Gastroesophageal sphincter (tissue), 4 donors: ENCODE measurements at regions not wholly inside any gene's neighbourhood (a gene's known extent, or its start where the extent isn't known, plus 50 kb on each side); places are given as distances from the start of the nearest gene placed in this dataset.

Source experiments
- ATAC-seq: fragments of 150-250 bp; one replicate; pipeline ENCODE4 v1.9.1; 2016; ENCODE audit warnings: mild to moderate bottlenecking, moderate library complexity
- H3K27ac ChIP-seq, 4 donors: fragments of 200-600 bp; sonication (generic) in 3 of 4; 1 replicate in 3 of 4; 2 replicates in 1 of 4; pipeline ENCODE4 v1.5.1; 2016 to 2019
- H3K27me3 ChIP-seq: fragments of 200-600 bp; sonication (generic); one replicate; pipeline ENCODE4 v1.5.1; 2019
- H3K36me3 ChIP-seq, 2 donors: fragments of 200-600 bp; sonication (generic); one replicate each; pipeline ENCODE4 v1.5.1; 2019; ENCODE audit warnings: control low read depth in 1 of 2
- H3K4me1 ChIP-seq, 3 donors: fragments of 200-600 bp; sonication (generic); 1 replicate in 2 of 3; 2 replicates in 1 of 3; pipeline ENCODE4 v1.5.1; 2016 to 2019; ENCODE audit warnings: control low read depth in 2 of 3
- H3K4me3 ChIP-seq, 2 donors: fragments of 200-600 bp; sonication (generic); one replicate each; pipeline ENCODE4 v1.5.1; 2019; ENCODE audit warnings: mild to moderate bottlenecking in 1 of 2, moderate library complexity in 1 of 2
- H3K9me3 ChIP-seq, 3 donors: fragments of 200-600 bp; sonication (generic); one replicate each; pipeline ENCODE4 v1.5.1; 2017 to 2019; ENCODE audit warnings: control low read depth in 2 of 3
- CTCF ChIP-seq, 4 experiments: fragments of 200-600 bp in 2 of 4; fragments of 450-650 bp in 2 of 4; sonication (generic) in 1 of 4; IDR thresholded peaks; one replicate each; pipeline ENCODE4 v1.5.1; 2017 to 2019; ENCODE audit warnings: antibody characterized with exemption in 4 of 4, mild to moderate bottlenecking in 2 of 4, moderate library complexity in 2 of 4
- EP300 ChIP-seq: sonication (generic); formaldehyde crosslinking; IDR thresholded peaks from one replicate; pipeline ENCODE4 v1.6.1; 2017; ENCODE audit warnings: antibody characterized with exemption, mild to moderate bottlenecking
- POLR2A ChIP-seq, 2 donors: fragments of 450-650 bp; IDR thresholded peaks; one replicate each; pipeline ENCODE4 v1.6.1; 2017; ENCODE audit warnings: antibody characterized with exemption in 2 of 2, mild to moderate bottlenecking in 2 of 2, moderate library complexity in 1 of 2
- POLR2AphosphoS5 ChIP-seq: sonication (generic); formaldehyde crosslinking; IDR thresholded peaks from one replicate; pipeline ENCODE4 v1.6.1; 2017; ENCODE audit warnings: antibody characterized with exemption
- WGBS, 2 donors: methylation state at CpG; one replicate each; pipeline ENCODE4 v1.1.5; 2018; ENCODE audit warnings: low coverage in 1 of 2; 5-methylcytosine and 5-hydroxymethylcytosine counted together

GRCh38 chr1:222028116-222028515 is 286.2 kb upstream of the DUSP10 start:
- Histone ChIP-seq H3K27ac (no peak overlapping the region), H3K9me3 (no peaks in the 10 kb centered on the region), H3K4me3 (no peak overlapping the region), H3K27me3 (no peaks in the 10 kb centered on the region), H3K4me1 (peaks cover 0 to 5% (median 0%) of the 10 kb centered on the region in 3 donors), H3K36me3 (no peaks in the 10 kb centered on the region)
- ATAC-seq, result no peak
- no peak for TF ChIP-seq EP300
- no peak for TF ChIP-seq POLR2AphosphoS5
- no peak for TF ChIP-seq POLR2A (IDR thresholded peaks at IDR 0.05)
- no peak for TF ChIP-seq CTCF (IDR thresholded peaks at IDR 0.05)
- 75 to 77% methylated on average over 1 to 2 of the region's 3 CpGs for WGBS, 2 donors

GRCh38 chr1:222026280-222026679 is 284.4 kb upstream of the DUSP10 start:
- TF ChIP-seq POLR2A (IDR thresholded peaks at IDR 0.05) (no peak), POLR2AphosphoS5 (no peak), EP300 (no peak), CTCF (IDR thresholded peaks at IDR 0.05) (no peak)
- peaks cover 0 to 2% (median 0%) of the 10 kb centered on the region in 3 donors for H3K4me1 ChIP-seq
- WGBS, 2 donors, result 89% methylated on average over 6 to 7 of the region's 7 CpGs
- ATAC-seq, result no peak
- no peaks in the 10 kb centered on the region for H3K36me3 ChIP-seq
- H3K9me3 ChIP-seq, result no peaks in the 10 kb centered on the region
- H3K4me3 ChIP-seq, result no peak overlapping the region
- H3K27ac ChIP-seq, result no peak overlapping the region
- H3K27me3 ChIP-seq, result no peaks in the 10 kb centered on the region

- no peaks in the 10 kb centered on the region for H3K27me3 ChIP-seq
- whole genome bisulfite sequencing, 2 donors, result 77 to 89% methylated on average over 5 of the region's 5 CpGs
- no peak for ATAC-seq
Observed at GRCh38 chr1:222023025-222023424, 281.1 kb upstream of the DUSP10 start.

GRCh38 chr1:222021129-222021528 is 279.2 kb upstream of the DUSP10 start:
- 53% methylated on average over 5 of the region's 5 CpGs; no CpG with 5 or more reads in 1 of the 2 donors for WGBS, 2 donors

More at GRCh38 chr1:222023025-222023424, 281.1 kb upstream of the DUSP10 start:
- H3K9me3 ChIP-seq, result no peaks in the 10 kb centered on the region
- no peak for TF ChIP-seq EP300
- no peak for TF ChIP-seq POLR2A (IDR thresholded peaks at IDR 0.05)
- TF ChIP-seq POLR2AphosphoS5, result no peak
- TF ChIP-seq CTCF (IDR thresholded peaks at IDR 0.05), result no peak
- H3K36me3 ChIP-seq, result no peaks in the 10 kb centered on the region
- H3K4me1 ChIP-seq, result no peaks in the 10 kb centered on the region
- no peak overlapping the region for H3K4me3 ChIP-seq
- no peak overlapping the region for H3K27ac ChIP-seq

More at GRCh38 chr1:222021129-222021528, 279.2 kb upstream of the DUSP10 start:
- H3K9me3 ChIP-seq, result no peaks in the 10 kb centered on the region
- no peaks in the 10 kb centered on the region for H3K27me3 ChIP-seq
- H3K4me3 ChIP-seq, result no peak overlapping the region
- no peaks in the 10 kb centered on the region for H3K36me3 ChIP-seq
- TF ChIP-seq EP300, result no peak
- TF ChIP-seq POLR2AphosphoS5, result no peak
- TF ChIP-seq POLR2A (IDR thresholded peaks at IDR 0.05), result no peak
- TF ChIP-seq CTCF (IDR thresholded peaks at IDR 0.05), result no peak
- no peak overlapping the region for H3K27ac ChIP-seq
- H3K4me1 ChIP-seq, result no peaks in the 10 kb centered on the region
- no peak for ATAC-seq
